NCI-H187 treated with DMSO at 0.1 percent for 48 hours (cell line): ENCODE measurements at regions not wholly inside any gene's neighbourhood (a gene's known extent, or its start where the extent isn't known, plus 50 kb on each side); places are given as distances from the start of the nearest gene placed in this dataset.

Experiments used
- DNase-seq: peaks from one replicate; lab custom pipeline; 2025; lab: John Stamatoyannopoulos, UW

- no peak for DNase-seq
These were observed 203.4 kb upstream of the DDHD1 start for GRCh38 chr14:53356361-53357150.

DNA sequence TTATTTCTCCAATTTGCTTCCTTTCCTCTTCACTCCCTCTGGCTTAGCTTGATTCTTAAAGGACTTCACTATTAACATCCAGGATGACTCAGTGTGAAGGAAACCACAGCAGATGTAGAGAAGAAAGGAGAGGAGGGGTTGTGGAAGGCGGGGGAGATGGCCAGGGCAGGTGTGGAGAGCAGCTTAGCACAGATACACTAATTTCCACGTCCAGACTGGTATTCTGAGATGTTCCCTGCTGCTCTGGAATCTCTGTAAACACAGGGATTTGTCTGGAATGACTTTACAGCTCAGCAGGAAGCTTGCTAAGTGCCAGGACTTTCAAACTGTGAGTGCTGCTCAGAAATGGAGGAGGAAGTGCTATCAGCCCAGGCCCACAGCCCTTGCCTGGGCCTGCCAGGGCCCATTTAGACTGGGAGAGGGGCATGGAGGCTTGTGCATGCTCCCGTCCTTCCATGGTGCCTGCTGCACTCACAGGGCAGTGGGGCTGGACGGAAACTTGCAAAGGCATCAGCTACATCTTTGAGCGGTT lies 202.5 kb upstream of the DDHD1 start:
- peak; percentile 64 for DNase-seq

- DNase-seq = no peak
These were observed 201.2 kb upstream of the DDHD1 start for GRCh38 chr14:53354336-53354735.

DNA sequence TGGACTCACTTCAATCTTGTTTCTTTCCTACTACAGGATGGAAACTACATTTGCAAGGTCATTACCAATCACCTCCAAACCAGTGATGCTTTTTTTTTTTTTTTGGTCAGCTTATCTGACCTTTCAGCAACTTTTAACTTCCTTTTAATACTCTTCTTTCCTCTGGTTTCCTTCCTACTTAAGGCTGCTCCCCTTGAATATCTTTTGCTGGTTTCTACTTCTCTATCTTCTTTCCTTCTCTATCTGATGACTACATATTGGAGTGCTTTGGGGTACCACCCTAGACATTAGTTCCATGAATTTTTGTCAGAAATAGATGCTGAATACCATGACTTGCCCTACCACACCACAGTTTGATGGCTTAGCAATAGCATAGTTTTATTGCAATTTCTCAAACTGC lies 197.7 kb upstream of the DDHD1 start:
- no peak for DNase-seq

DNA sequence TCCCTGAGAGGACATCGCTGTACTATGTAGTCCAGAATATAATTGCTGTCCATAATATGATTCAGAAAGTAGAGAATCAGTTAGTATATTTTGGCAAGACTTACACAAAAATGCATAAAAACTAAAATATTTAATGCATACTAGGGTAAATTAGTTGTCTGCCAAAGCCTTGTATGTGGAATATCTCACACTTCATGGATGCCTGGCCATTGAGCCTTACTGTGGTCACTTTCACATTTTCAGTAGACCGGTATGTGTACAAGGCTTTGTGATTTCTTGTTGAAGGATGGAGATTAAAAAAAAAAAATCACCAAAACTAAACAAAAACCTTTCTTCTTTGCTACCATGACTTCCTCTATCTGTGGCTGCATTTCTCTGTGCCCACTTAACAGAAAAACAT lies 197.3 kb upstream of the DDHD1 start:
- DNase-seq = no peak

DNA sequence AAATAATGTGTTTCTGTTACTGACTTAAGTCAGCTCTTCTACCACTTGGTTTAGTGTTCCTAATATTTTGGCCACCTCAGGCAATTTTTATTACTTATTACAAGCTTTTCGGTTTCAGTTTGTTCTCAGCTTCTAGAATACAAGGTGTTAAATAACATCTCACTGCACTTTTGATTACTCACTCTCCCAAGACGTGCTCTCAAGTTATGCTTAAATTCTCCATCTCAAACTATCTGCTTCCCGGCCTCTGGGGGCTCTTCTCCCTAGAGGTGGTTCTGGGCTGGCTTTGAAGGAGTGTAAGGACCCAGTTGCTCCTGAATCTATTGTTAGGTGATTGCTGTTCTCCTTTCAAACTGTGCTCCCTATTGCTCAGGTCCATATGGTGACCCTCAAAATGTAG lies 193.9 kb upstream of the DDHD1 start:
- no peak for DNase-seq

DNA sequence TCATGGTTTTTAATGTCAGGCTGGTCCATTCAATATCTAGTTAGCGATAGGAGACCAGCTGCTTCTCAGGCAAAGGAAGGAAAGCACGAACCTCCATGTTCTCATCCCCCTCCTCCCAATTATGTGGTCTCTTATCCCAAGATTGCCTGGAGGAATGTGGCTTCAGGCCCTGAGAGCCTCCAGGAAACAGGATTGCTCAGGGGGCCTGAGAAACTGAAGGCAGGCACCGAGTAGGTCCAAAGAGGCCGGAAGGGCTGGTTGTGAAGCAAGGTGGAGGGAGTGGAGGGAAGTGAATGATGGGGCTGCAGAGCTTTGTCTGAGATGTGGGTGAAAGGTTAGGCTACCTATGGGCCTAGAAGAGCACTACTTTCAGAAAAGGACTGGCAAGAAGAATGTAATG lies 188.2 kb upstream of the DDHD1 start:
- DNase-seq = no peak

GRCh38 chr14:53338192-53338591 lies 185.1 kb upstream of the DDHD1 start:
- no peak for DNase-seq

GRCh38 chr14:53336729-53337128 lies 183.6 kb upstream of the DDHD1 start:
- no peak for DNase-seq

DNA sequence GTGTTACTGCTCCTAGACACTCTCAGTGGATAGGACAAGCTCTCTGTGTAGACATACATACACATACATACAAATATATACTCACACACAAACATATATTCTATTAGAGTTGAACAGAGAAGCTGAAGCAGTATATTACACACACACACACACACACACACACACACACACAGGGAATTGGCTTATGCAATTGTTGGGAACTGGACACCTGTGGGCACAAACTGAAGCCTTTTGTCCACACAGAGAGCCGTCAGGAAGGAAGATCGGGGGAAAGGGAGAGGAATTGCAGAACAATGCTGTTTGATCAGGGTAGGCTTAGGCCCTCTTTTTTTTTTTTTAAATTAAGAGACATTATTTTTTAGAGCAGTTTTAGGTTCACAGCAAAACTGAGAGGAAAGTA lies 180.7 kb upstream of the DDHD1 start:
- no peak for DNase-seq

- DNase-seq = no peak
These were observed 178.8 kb upstream of the DDHD1 start for GRCh38 chr14:53331921-53332320.

GRCh38 chr14:53331247-53331646 lies 178.1 kb upstream of the DDHD1 start:
- no peak for DNase-seq

GRCh38 chr14:53330441-53330840 lies 177.3 kb upstream of the DDHD1 start:
- DNase-seq = no peak

- no peak for DNase-seq
These were observed 175.7 kb upstream of the DDHD1 start for GRCh38 chr14:53328841-53329240.

GRCh38 chr14:53327716-53328115 lies 174.6 kb upstream of the DDHD1 start:
- no peak for DNase-seq

GRCh38 chr14:53325176-53325806 lies 172.2 kb upstream of the DDHD1 start:
- no peak for DNase-seq

GRCh38 chr14:53316504-53316903 lies 163.4 kb upstream of the DDHD1 start:
- DNase-seq = no peak

GRCh38 chr14:53310412-53310811 lies 157.3 kb upstream of the DDHD1 start:
- no peak for DNase-seq

DNA sequence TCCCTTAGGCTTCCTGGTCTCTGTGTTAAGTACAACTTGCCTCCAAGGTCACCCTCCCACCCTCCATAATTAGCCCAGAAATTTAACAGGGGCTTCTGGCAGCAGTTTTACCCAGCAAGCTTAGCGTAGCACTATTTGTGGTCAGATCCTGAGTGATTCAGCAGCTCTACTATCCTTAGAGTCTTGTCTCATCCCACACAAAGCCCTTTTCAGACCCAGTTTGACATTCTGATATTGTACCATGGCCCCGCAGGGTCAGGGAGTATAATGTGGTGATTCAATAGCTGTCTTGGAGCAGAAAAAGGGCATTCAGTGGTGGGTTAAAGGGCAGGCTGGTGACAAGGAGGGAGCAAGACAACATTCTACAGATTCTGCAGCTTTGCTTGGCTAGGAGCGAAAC lies 153.8 kb upstream of the DDHD1 start:
- no peak for DNase-seq

GRCh38 chr14:53306267-53306721 lies 153.2 kb upstream of the DDHD1 start:
- no peak for DNase-seq

GRCh38 chr14:53304726-53305381 lies 151.7 kb upstream of the DDHD1 start:
- DNase-seq = no peak

DNA sequence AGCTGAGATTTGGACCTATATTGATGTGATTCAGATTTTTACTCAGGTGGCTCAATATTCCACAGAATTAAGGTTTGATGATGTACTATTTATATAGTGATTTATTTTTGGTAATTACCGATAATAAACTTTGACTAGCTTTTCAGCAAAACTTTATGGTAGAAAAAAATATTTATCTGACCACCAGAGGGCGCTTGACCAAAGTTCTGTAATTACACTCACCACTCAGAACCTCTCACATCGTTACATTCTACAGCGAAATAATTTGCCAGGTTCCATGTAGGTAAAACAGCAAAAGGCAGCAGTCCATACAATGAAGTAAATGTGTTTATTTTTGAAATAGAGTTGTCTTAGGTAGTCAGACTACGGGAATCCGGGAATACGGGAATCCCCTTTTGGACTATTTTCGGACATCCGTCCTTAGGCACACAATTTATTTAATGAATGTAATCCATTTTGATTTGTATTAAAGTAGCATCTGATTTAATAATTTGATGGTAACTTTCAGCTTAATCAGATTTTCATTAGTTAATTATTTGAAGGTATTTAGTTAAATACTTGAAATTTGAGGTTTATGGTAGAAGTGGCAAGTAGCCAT lies 143.0 kb upstream of the DDHD1 start:
- DNase-seq = no peak

GRCh38 chr14:53295372-53295771 lies 142.2 kb upstream of the DDHD1 start:
- DNase-seq = no peak
